ENCODE measurements at regions not wholly inside any gene's neighbourhood (a gene's known extent, or its start where the extent isn't known, plus 50 kb on each side); places are given as distances from the start of the nearest gene placed in this dataset.
A peak's percentile ranks its signal among the peaks of the same experiment; 100 is the strongest.

GRCh38 chr5:116738615-116739261, 164.1 kb upstream of the SEMA6A start:
- no peak overlapping the region for H3K27ac ChIP-seq
- 22% methylated on average over 6 of the region's 6 CpGs for WGBS
- intact Hi-C loops (cut with DNase I) = no loop called here

GRCh38 chr5:116738239-116738614, 163.6 kb upstream of the SEMA6A start:
- intact Hi-C loops (cut with DNase I) = no loop called here
- no peak overlapping the region for H3K4me3 ChIP-seq
- H3K36me3 ChIP-seq = no peaks in the 10 kb centered on the region
- 59% methylated on average over 5 of the region's 5 CpGs for WGBS
- H3K27me3 ChIP-seq (replicated peaks; ENCODE audit: insufficient read depth) = no peaks in the 10 kb centered on the region
- H3K27ac ChIP-seq = no peak overlapping the region
- no peak for TF ChIP-seq POLR2A (IDR thresholded peaks at IDR 0.05)
- TF ChIP-seq POLR2AphosphoS5 (IDR thresholded peaks at IDR 0.05) = no peak
- no peak for TF ChIP-seq CTCF (IDR thresholded peaks at IDR 0.05)
- no peaks in the 10 kb centered on the region for H3K4me1 ChIP-seq (replicated peaks)
- H3K9me3 ChIP-seq = no peaks in the 10 kb centered on the region
- no peak for DNase-seq (ENCODE audit: low spot score)

More at GRCh38 chr5:116738615-116739261, 164.1 kb upstream of the SEMA6A start:
- no peak overlapping the region for H3K4me3 ChIP-seq
- TF ChIP-seq CTCF (IDR thresholded peaks at IDR 0.05) (no peak), POLR2AphosphoS5 (IDR thresholded peaks at IDR 0.05) (no peak), POLR2A (IDR thresholded peaks at IDR 0.05) (no peak)
- no peak for DNase-seq (ENCODE audit: low spot score)
- no peaks in the 10 kb centered on the region for H3K4me1 ChIP-seq (replicated peaks)
- H3K36me3 ChIP-seq = no peaks in the 10 kb centered on the region
- H3K9me3 ChIP-seq = no peaks in the 10 kb centered on the region
- no peaks in the 10 kb centered on the region for H3K27me3 ChIP-seq (replicated peaks; ENCODE audit: insufficient read depth)

GRCh38 chr5:116736671-116737070, 162.0 kb upstream of the SEMA6A start:
- DNase-seq (ENCODE audit: low spot score) = no peak
- TF ChIP-seq POLR2A (IDR thresholded peaks at IDR 0.05) = no peak
- TF ChIP-seq POLR2AphosphoS5 (IDR thresholded peaks at IDR 0.05) = no peak
- no peak for TF ChIP-seq CTCF (IDR thresholded peaks at IDR 0.05)
- intact Hi-C loops (cut with DNase I) = no loop called here
- H3K36me3 ChIP-seq = no peaks in the 10 kb centered on the region
- no peaks in the 10 kb centered on the region for H3K27me3 ChIP-seq (replicated peaks; ENCODE audit: insufficient read depth)
- H3K27ac ChIP-seq = no peak overlapping the region
- no peak overlapping the region for H3K4me3 ChIP-seq
- no peaks in the 10 kb centered on the region for H3K4me1 ChIP-seq (replicated peaks)
- H3K9me3 ChIP-seq = no peaks in the 10 kb centered on the region

- Histone ChIP-seq H3K27ac (no peak overlapping the region), H3K27me3 (replicated peaks; ENCODE audit: insufficient read depth) (no peaks in the 10 kb centered on the region), H3K4me3 (no peak overlapping the region), H3K4me1 (replicated peaks) (no peaks in the 10 kb centered on the region), H3K36me3 (no peaks in the 10 kb centered on the region), H3K9me3 (no peaks in the 10 kb centered on the region)
- no peak for TF ChIP-seq POLR2A (IDR thresholded peaks at IDR 0.05)
- intact Hi-C loops (cut with DNase I) = no loop called here
- 27% methylated on average over 11 of the region's 11 CpGs for WGBS
- DNase-seq (ENCODE audit: low spot score) = peak; percentile 15
Observed at GRCh38 chr5:116733991-116734975, 159.7 kb upstream of the SEMA6A start.

GRCh38 chr5:116732591-116732990, 158.0 kb upstream of the SEMA6A start:
- Histone ChIP-seq H3K4me1 (replicated peaks) (no peaks in the 10 kb centered on the region), H3K27ac (no peak overlapping the region), H3K27me3 (replicated peaks; ENCODE audit: insufficient read depth) (no peaks in the 10 kb centered on the region), H3K9me3 (no peaks in the 10 kb centered on the region), H3K4me3 (no peak overlapping the region), H3K36me3 (no peaks in the 10 kb centered on the region)
- no peak for DNase-seq (ENCODE audit: low spot score)
- intact Hi-C loops (cut with DNase I) = no loop called here
- WGBS = 96% methylated on average over 2 of the region's 2 CpGs
- TF ChIP-seq POLR2AphosphoS5 (IDR thresholded peaks at IDR 0.05) = no peak
- TF ChIP-seq POLR2A (IDR thresholded peaks at IDR 0.05) = no peak
- TF ChIP-seq CTCF (IDR thresholded peaks at IDR 0.05) = no peak
